Fibroblast of mammary gland (primary cell): ENCODE measurements at regions not wholly inside any gene's neighbourhood (a gene's known extent, or its start where the extent isn't known, plus 50 kb on each side); places are given as distances from the start of the nearest gene placed in this dataset.

ENCODE experiments used
- DNase-seq: peaks from one replicate; pipeline ENCODE4 v3.0.0-alpha.2; 2010; ENCODE audit warnings: low read depth
- H3K4me3 ChIP-seq: 2 replicates; pipeline ENCODE4 v1.5.1; 2011; ENCODE audit warnings: low read depth, mild to moderate bottlenecking, low read length, moderate library complexity; ENCODE audit not compliant: control insufficient read depth
- CTCF ChIP-seq: conservative IDR thresholded peaks from 2 replicates; pipeline ENCODE4 v1.5.1; 2011; ENCODE audit warnings: low read depth, low read length, inconsistent platforms; ENCODE audit not compliant: control insufficient read depth, insufficient read depth

DNA sequence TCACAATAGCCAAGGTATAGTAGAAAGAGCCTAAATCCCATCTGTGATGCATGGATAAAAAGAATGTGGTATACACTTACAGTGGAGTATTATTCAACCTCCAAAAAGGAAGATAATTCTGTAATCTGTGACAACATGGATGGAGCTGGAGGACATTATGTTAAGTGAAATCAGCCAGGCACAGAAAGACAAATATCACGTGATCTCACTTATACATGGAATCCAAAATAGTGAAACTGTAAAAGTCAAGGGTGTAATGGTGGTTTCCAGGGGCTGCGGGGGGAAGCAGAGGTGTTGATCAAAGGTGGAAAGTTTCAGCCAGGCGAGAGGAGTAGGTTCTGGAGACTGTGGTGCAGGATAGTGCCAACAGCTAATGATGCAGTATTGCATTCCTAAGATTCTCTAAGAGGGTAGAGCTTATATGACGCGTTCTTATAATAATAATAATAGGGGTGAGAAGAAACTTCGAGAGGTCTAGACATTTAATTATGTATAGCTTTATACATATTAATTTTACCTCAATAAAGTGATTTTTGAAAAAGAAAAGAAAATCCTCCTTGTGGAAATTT, 246.1 kb downstream of the FOXA2 start:
- no peak overlapping the region for H3K4me3 ChIP-seq
- no peak for DNase-seq
- no peak for TF ChIP-seq CTCF

DNA sequence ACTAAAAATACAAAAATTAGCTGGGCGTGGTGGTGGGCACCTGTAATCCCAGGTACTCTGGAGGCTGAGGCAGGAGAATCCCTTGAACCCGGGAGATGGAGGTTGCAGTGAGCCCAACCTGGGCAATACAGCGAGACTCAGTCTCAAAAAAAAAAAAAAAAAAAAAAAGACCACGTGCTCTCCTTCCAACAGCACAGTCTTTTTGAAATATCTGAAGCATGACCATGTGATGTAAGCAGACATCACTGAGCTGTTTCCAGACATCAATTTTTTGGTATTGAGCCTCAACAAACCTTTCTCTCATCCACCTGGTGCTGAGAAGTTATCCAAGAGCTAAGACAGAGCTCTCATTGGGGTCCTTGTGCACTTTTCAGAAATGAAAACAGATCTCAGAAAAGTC, 249.2 kb downstream of the FOXA2 start:
- no peak for TF ChIP-seq CTCF
- no peak overlapping the region for H3K4me3 ChIP-seq
- DNase-seq, result no peak

- no peak overlapping the region for H3K4me3 ChIP-seq
- peak; percentile 81 for TF ChIP-seq CTCF
- DNase-seq, result peak; percentile 66
Measured at GRCh38 chr20:22333885-22334545, 250.4 kb downstream of the FOXA2 start.

DNA sequence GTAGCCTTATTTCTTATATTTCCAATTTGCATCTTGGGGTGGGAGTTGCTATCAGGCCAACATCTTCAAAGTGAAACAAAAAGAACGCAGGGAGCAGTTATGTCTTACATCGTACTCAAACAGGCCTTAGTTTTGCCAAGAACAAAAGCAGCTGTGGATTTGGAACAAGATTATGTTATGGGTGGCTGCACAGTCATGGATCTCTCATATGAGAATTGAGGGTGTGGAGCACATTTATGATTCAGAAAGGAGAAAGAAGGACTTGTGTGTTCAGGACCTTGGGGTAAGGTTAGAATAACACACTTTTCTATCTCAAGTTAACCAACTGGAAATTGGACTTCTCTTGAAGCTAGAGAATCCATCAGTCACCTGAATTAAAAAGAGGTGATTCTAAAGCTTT, 259.9 kb downstream of the FOXA2 start:
- no peak for DNase-seq
- no peak for TF ChIP-seq CTCF
- H3K4me3 ChIP-seq, result no peak overlapping the region

- TF ChIP-seq CTCF, result no peak
- no peak overlapping the region for H3K4me3 ChIP-seq
- DNase-seq, result no peak
Measured at GRCh38 chr20:22322513-22322912, 261.9 kb downstream of the FOXA2 start.

- H3K4me3 ChIP-seq, result no peak overlapping the region
- no peak for DNase-seq
- no peak for TF ChIP-seq CTCF
Measured at GRCh38 chr20:22321191-22321590, 263.2 kb downstream of the FOXA2 start.
